H1 (cell line): ENCODE measurements at regions not wholly inside any gene's neighbourhood (a gene's known extent, or its start where the extent isn't known, plus 50 kb on each side); places are given as distances from the start of the nearest gene placed in this dataset.

Experiments
- CTCF ChIA-PET: fragments of 300-600 bp; sonication (Branson Sonifier 250); formaldehyde crosslinking; loops from one replicate; lab custom pipeline; 2021; ENCODE audit not compliant: partially characterized antibody; lab: Charles Lee
- POLR2A ChIA-PET: fragments of 300-600 bp; sonication (Branson Sonifier 250); formaldehyde crosslinking; loops from one replicate; lab custom pipeline; 2021; ENCODE audit warnings: inconsistent platforms; ENCODE audit not compliant: partially characterized antibody; lab: Charles Lee
- DNase-seq, 2 experiments: peaks; one replicate each; pipeline versions ENCODE4 v3.0.0 to v3.0.0-alpha.2; 2010 to 2022; ENCODE audit warnings: low spot score in 2 of 2, low read depth in 1 of 2, mixed read lengths in 1 of 2
- FAIRE-seq: peaks from 2 replicates; lab custom pipeline; 2011; peaks lifted over from hg19 to GRCh38; lab: Jason Lieb, UNC
- H2AFZ ChIP-seq: 2 replicates; pipeline ENCODE4 v1.8.1; 2012; ENCODE audit warnings: low read length, inconsistent platforms
- H2AK5ac ChIP-seq: 2 replicates; pipeline ENCODE4 v1.6.1; 2013; ENCODE audit warnings: low read depth, low read length
- H2BK120ac ChIP-seq: replicated peaks from 2 replicates; pipeline ENCODE3; 2013; ENCODE audit warnings: low read depth, low read length, inconsistent platforms
- H2BK12ac ChIP-seq: 2 replicates; pipeline ENCODE4 v1.6.1; 2013; ENCODE audit warnings: low read depth, low read length
- H2BK15ac ChIP-seq: 2 replicates; pipeline ENCODE4 v1.6.1; 2013; ENCODE audit warnings: low read length
- H2BK20ac ChIP-seq: 2 replicates; pipeline ENCODE4 v1.6.1; 2013; ENCODE audit warnings: low read length
- H2BK5ac ChIP-seq: 2 replicates; pipeline ENCODE4 v1.6.1; 2013; ENCODE audit warnings: low read depth, low read length
- H3K14ac ChIP-seq: 2 replicates; pipeline ENCODE4 v1.6.1; 2013; ENCODE audit warnings: inconsistent platforms; ENCODE audit not compliant: insufficient read length
- H3K18ac ChIP-seq: 2 replicates; pipeline ENCODE4 v1.6.1; 2013; ENCODE audit warnings: low read length; ENCODE audit errors: extremely low read depth
- H3K23ac ChIP-seq: 2 replicates; pipeline ENCODE4 v1.6.1; 2013; ENCODE audit warnings: inconsistent platforms; ENCODE audit not compliant: insufficient read length
- H3K23me2 ChIP-seq: 2 replicates; pipeline ENCODE4 v1.6.1; 2013; ENCODE audit warnings: low read depth, low read length
- H3K27ac ChIP-seq: 2 replicates; pipeline ENCODE4 v1.6.1; 2011; ENCODE audit warnings: low read depth, low read length, inconsistent platforms
- H3K27me3 ChIP-seq, 4 experiments: replicated peaks in 1 of 4; 1 replicate in 1 of 4; 2 replicates in 3 of 4; pipeline versions ENCODE4 v1.6.1 to v1.8.1; 2011 to 2013; ENCODE audit warnings: low read length in 3 of 4, mild to moderate bottlenecking in 3 of 4, inconsistent platforms in 2 of 4, mixed read lengths in 2 of 4, moderate library complexity in 1 of 4; ENCODE audit not compliant: control insufficient read depth in 3 of 4, insufficient read depth in 3 of 4; ENCODE audit errors: extremely low read depth in 1 of 4
- H3K36me3 ChIP-seq, 4 experiments: 2 replicates each; pipeline versions ENCODE4 v1.6.1 to v1.8.1; 2011 to 2013; ENCODE audit warnings: mild to moderate bottlenecking in 4 of 4, low read length in 3 of 4, moderate library complexity in 2 of 4, control low read depth in 1 of 4, inconsistent platforms in 1 of 4; ENCODE audit not compliant: insufficient read depth in 4 of 4, control insufficient read depth in 2 of 4
- H3K4ac ChIP-seq: replicated peaks from 2 replicates; pipeline ENCODE3; 2013; ENCODE audit warnings: low read length, low read depth, mixed read lengths, inconsistent platforms; ENCODE audit not compliant: insufficient read length
- H3K4me1 ChIP-seq, 4 experiments: replicated peaks in 1 of 4; 1 replicate in 1 of 4; 2 replicates in 3 of 4; pipeline versions ENCODE4 v1.6.1 to v1.8.1; 2011 to 2013; ENCODE audit warnings: low read length in 3 of 4, inconsistent platforms in 2 of 4, mixed read lengths in 1 of 4; ENCODE audit not compliant: insufficient read depth in 4 of 4, control insufficient read depth in 3 of 4
- H3K4me2 ChIP-seq, 2 experiments: 2 replicates each; pipeline versions ENCODE4 v1.6.1 to v1.8.1; 2011 to 2013; ENCODE audit warnings: low read depth in 2 of 2, low read length in 2 of 2, control low read depth in 1 of 2, inconsistent platforms in 1 of 2, mild to moderate bottlenecking in 1 of 2; ENCODE audit not compliant: insufficient read depth in 1 of 2
- H3K4me3 ChIP-seq, 4 experiments: fragments of 200-600, 300-600 bp in 1 of 4; sonication (generic), shearing (Covaris generic), sonication (Bioruptor Twin) in 1 of 4; 2 replicates each; pipeline versions ENCODE4 v1.5.1 to v1.8.1; 2011 to 2016; ENCODE audit warnings: low read length in 4 of 4, low read depth in 3 of 4, control low read depth in 2 of 4, inconsistent platforms in 2 of 4, mild to moderate bottlenecking in 2 of 4, mixed read lengths in 1 of 4, moderate library complexity in 1 of 4; ENCODE audit not compliant: insufficient read depth in 2 of 4; ENCODE audit errors: extremely low read depth in 1 of 4
- H3K56ac ChIP-seq: replicated peaks from 2 replicates; pipeline ENCODE3; 2013; ENCODE audit warnings: low read depth, mild to moderate bottlenecking, mixed read lengths, low read length, inconsistent platforms; ENCODE audit not compliant: insufficient read length
- H3K79me1 ChIP-seq: 2 replicates; pipeline ENCODE4 v1.6.1; 2013; ENCODE audit warnings: low read depth, low read length, control low read depth
- H3K79me2 ChIP-seq, 2 experiments: 2 replicates each; pipeline versions ENCODE4 v1.6.1 to v1.8.1; 2012 to 2013; ENCODE audit warnings: low read length in 2 of 2, mild to moderate bottlenecking in 2 of 2, inconsistent platforms in 1 of 2; ENCODE audit not compliant: insufficient read depth in 2 of 2, control insufficient read depth in 1 of 2
- H3K9ac ChIP-seq, 4 experiments: replicated peaks in 1 of 4; 1 replicate in 1 of 4; 2 replicates in 3 of 4; pipeline versions ENCODE4 v1.6.1 to v1.8.1; 2011 to 2013; ENCODE audit warnings: low read depth in 3 of 4, low read length in 3 of 4, control low read depth in 2 of 4, mild to moderate bottlenecking in 2 of 4, moderate library complexity in 2 of 4, inconsistent platforms in 1 of 4; ENCODE audit errors: extremely low read depth in 1 of 4
- H3K9me3 ChIP-seq, 2 experiments: 2 replicates each; pipeline versions ENCODE4 v1.6.1 to v1.8.1; 2012 to 2013; ENCODE audit warnings: mild to moderate bottlenecking in 2 of 2, moderate library complexity in 2 of 2, control low read depth in 1 of 2, inconsistent platforms in 1 of 2, low read depth in 1 of 2, low read length in 1 of 2, mixed read lengths in 1 of 2; ENCODE audit not compliant: insufficient read depth in 2 of 2
- H4K20me1 ChIP-seq, 2 experiments: replicated peaks in 1 of 2; 2 replicates each; pipeline versions ENCODE3 to v1.8.1; 2011 to 2013; ENCODE audit warnings: inconsistent platforms in 2 of 2, low read length in 2 of 2, mild to moderate bottlenecking in 1 of 2; ENCODE audit not compliant: insufficient read depth in 2 of 2, control insufficient read depth in 1 of 2
- H4K5ac ChIP-seq: 2 replicates; pipeline ENCODE4 v1.6.1; 2013; ENCODE audit warnings: low read length, low read depth, mixed read lengths, inconsistent platforms; ENCODE audit not compliant: insufficient read length
- H4K8ac ChIP-seq: 2 replicates; pipeline ENCODE4 v1.8.0; 2013; ENCODE audit warnings: mild to moderate bottlenecking, moderate library complexity, low read length, inconsistent platforms; ENCODE audit not compliant: insufficient read depth; ENCODE audit errors: extremely low read depth
- H4K91ac ChIP-seq: replicated peaks from 2 replicates; pipeline ENCODE3; 2013; ENCODE audit warnings: low read length, mixed read lengths, inconsistent platforms; ENCODE audit not compliant: insufficient read length
- ATF2 ChIP-seq: IDR thresholded peaks from 2 replicates; pipeline ENCODE4 v1.6.1; 2012; ENCODE audit warnings: low read length, inconsistent platforms
- POU5F1 ChIP-seq: IDR thresholded peaks from 2 replicates; pipeline ENCODE4 v1.6.1; 2011; ENCODE audit warnings: low read depth, mild to moderate bottlenecking, low read length, moderate library complexity
- RAD21 ChIP-seq, 2 experiments: IDR thresholded peaks in 1 of 2; conservative IDR thresholded peaks in 1 of 2; 2 replicates each; pipeline ENCODE4 v1.6.1; 2011; ENCODE audit warnings: low read depth in 2 of 2, low read length in 2 of 2, improper control_type of control experiment in 1 of 2, inconsistent platforms in 1 of 2, mild to moderate bottlenecking in 1 of 2, moderate library complexity in 1 of 2
- RBBP5 ChIP-seq: IDR thresholded peaks from 2 replicates; pipeline ENCODE4 v1.7.1; 2012; ENCODE audit warnings: low read depth, mild to moderate bottlenecking, inconsistent platforms, low read length, moderate library complexity, borderline replicate concordance
- SP2 ChIP-seq: IDR thresholded peaks from 2 replicates; pipeline ENCODE4 v1.6.1; 2012; ENCODE audit warnings: mild to moderate bottlenecking, low read length, inconsistent platforms
- WGBS, 2 experiments: shearing (Covaris generic) in 1 of 2; methylation state at CpG; one replicate each; pipeline versions ENCODE4 v1.1.6 to v1.1.7; 2013 to 2015; ENCODE audit warnings: low lambda C conversion rate in 2 of 2, mixed read lengths in 2 of 2, inconsistent platforms in 1 of 2, low coverage in 1 of 2, missing lambda C conversion rate in 1 of 2; ENCODE audit not compliant: insufficient replicate concordance in 2 of 2, insufficient coverage in 1 of 2, insufficient read length in 1 of 2; ENCODE audit errors: extremely low coverage in 1 of 2, missing lambda C conversion rate in 1 of 2; 5-methylcytosine and 5-hydroxymethylcytosine counted together

GRCh38 chr4:181424362-181425016, 818.7 kb upstream of the TENM3 start:
- Histone ChIP-seq H2BK120ac (no peak overlapping the region), H4K91ac (no peak overlapping the region), H2BK12ac (no peak overlapping the region), H3K27me3 (no peaks in the 10 kb centered on the region), H3K4me3 (no peak overlapping the region), H2BK15ac (no peak overlapping the region), H3K14ac (no peak overlapping the region), H3K23me2 (no peaks in the 10 kb centered on the region), H3K27ac (no peak overlapping the region), H2BK20ac (no peak overlapping the region), H3K56ac (no peak overlapping the region), H3K4me1 (no peaks in the 10 kb centered on the region), H4K8ac (no peak overlapping the region), H2AFZ (no peak overlapping the region), H4K20me1 (no peaks in the 10 kb centered on the region), H3K4me2 (no peak overlapping the region), H3K79me2 (no peaks in the 10 kb centered on the region), H3K79me1 (no peaks in the 10 kb centered on the region), H3K4ac (no peak overlapping the region), H3K36me3 (no peaks in the 10 kb centered on the region), H3K9me3 (no peaks in the 10 kb centered on the region), H4K5ac (no peak overlapping the region), H3K9ac (no peak overlapping the region), H2BK5ac (no peak overlapping the region), H2AK5ac (no peak overlapping the region), H3K23ac (no peak overlapping the region), H3K18ac (no peak overlapping the region)
- no peak for TF ChIP-seq SP2
- TF ChIP-seq ATF2, result no peak
- TF ChIP-seq POU5F1, result no peak
- no peak for TF ChIP-seq RBBP5
- TF ChIP-seq RAD21 (IDR thresholded peaks at IDR 0.05 in 1 of 2, conservative IDR thresholded peaks at IDR 0.05 in 1 of 2; ENCODE audit: low read depth in 2 of 2, low read length in 2 of 2), result no peak
- ChIA-PET POLR2A (no interaction called here), CTCF (no interaction called here)
- DNase-seq (no peak), FAIRE-seq (no peak)
- WGBS, 2 experiments, result 94% methylated on average over 2 of the region's 2 CpGs; no CpG with 5 or more reads in 1 of the 2 experiments
